ENCODE measurements at regions not wholly inside any gene's neighbourhood (a gene's known extent, or its start where the extent isn't known, plus 50 kb on each side); places are given as distances from the start of the nearest gene placed in this dataset.

GRCh38 chr13:109917422-109917821 lies 131.0 kb upstream of the IRS2 start (continued):
- TF ChIP-seq CREB1 (IDR thresholded peaks at IDR 0.05) (no peak), CREB1 (CRISPR knock-in tag; IDR thresholded peaks at IDR 0.05) (no peak), ZNF316 (IDR thresholded peaks at IDR 0.05) (no peak), PRPF4 (IDR thresholded peaks at IDR 0.05; ENCODE audit: insufficient read depth, low read depth, low read length, poor library complexity, severe bottlenecking) (no peak), CSDE1 (IDR thresholded peaks at IDR 0.05) (no peak), ZNF224 (CRISPR knock-in tag; IDR thresholded peaks at IDR 0.05) (no peak), ZNF140 (CRISPR knock-in tag; IDR thresholded peaks at IDR 0.05) (no peak), U2AF2 (optimal IDR thresholded peaks at IDR 0.05; ENCODE audit: low read depth, low read length) (no peak)
- TF ChIP-seq, protein P1, sequence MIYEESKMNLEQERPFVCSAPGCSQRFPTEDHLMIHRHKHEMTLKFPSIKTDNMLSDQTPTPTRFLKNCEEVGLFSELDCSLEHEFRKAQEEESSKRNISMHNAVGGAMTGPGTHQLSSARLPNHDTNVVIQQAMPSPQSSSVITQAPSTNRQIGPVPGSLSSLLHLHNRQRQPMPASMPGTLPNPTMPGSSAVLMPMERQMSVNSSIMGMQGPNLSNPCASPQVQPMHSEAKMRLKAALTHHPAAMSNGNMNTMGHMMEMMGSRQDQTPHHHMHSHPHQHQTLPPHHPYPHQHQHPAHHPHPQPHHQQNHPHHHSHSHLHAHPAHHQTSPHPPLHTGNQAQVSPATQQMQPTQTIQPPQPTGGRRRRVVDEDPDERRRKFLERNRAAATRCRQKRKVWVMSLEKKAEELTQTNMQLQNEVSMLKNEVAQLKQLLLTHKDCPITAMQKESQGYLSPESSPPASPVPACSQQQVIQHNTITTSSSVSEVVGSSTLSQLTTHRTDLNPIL (CRISPR knock-in tag; IDR thresholded peaks at IDR 0.05): no peak
- TF ChIP-seq, protein P2, sequence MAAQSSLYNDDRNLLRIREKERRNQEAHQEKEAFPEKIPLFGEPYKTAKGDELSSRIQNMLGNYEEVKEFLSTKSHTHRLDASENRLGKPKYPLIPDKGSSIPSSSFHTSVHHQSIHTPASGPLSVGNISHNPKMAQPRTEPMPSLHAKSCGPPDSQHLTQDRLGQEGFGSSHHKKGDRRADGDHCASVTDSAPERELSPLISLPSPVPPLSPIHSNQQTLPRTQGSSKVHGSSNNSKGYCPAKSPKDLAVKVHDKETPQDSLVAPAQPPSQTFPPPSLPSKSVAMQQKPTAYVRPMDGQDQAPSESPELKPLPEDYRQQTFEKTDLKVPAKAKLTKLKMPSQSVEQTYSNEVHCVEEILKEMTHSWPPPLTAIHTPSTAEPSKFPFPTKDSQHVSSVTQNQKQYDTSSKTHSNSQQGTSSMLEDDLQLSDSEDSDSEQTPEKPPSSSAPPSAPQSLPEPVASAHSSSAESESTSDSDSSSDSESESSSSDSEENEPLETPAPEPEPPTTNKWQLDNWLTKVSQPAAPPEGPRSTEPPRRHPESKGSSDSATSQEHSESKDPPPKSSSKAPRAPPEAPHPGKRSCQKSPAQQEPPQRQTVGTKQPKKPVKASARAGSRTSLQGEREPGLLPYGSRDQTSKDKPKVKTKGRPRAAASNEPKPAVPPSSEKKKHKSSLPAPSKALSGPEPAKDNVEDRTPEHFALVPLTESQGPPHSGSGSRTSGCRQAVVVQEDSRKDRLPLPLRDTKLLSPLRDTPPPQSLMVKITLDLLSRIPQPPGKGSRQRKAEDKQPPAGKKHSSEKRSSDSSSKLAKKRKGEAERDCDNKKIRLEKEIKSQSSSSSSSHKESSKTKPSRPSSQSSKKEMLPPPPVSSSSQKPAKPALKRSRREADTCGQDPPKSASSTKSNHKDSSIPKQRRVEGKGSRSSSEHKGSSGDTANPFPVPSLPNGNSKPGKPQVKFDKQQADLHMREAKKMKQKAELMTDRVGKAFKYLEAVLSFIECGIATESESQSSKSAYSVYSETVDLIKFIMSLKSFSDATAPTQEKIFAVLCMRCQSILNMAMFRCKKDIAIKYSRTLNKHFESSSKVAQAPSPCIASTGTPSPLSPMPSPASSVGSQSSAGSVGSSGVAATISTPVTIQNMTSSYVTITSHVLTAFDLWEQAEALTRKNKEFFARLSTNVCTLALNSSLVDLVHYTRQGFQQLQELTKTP (IDR thresholded peaks at IDR 0.05; ENCODE audit: low read depth in 1 of 2, partially characterized antibody in 2 of 2): no peak
